Mucosa of descending colon (tissue), 3 donors: ENCODE measurements at regions not wholly inside any gene's neighbourhood (a gene's known extent, or its start where the extent isn't known, plus 50 kb on each side); places are given as distances from the start of the nearest gene placed in this dataset.

Experiments used
- ATAC-seq: fragments of 200-7000 bp; cut with Tn5 transposase; one replicate; pipeline ENCODE4 v1.9.1; 2020; ENCODE audit warnings: mild to moderate bottlenecking, moderate library complexity
- DNase-seq, 3 donors: peaks; one replicate each; pipeline ENCODE4 v3.0.0-alpha.2; 2020
- H3K36me3 ChIP-seq: fragments of 200-600 bp; one replicate; pipeline ENCODE4 v1.8.0; 2021; ENCODE audit warnings: low read depth, mild to moderate bottlenecking
- H3K4me1 ChIP-seq: fragments of 200-600 bp; one replicate; pipeline ENCODE4 v1.8.0; 2021; ENCODE audit warnings: low read depth, mild to moderate bottlenecking
- H3K4me3 ChIP-seq: fragments of 200-600 bp; one replicate; pipeline ENCODE4 v1.8.0; 2021; ENCODE audit warnings: mild to moderate bottlenecking
- H3K9me3 ChIP-seq: fragments of 200-600 bp; one replicate; pipeline ENCODE4 v1.8.0; 2021; ENCODE audit warnings: mild to moderate bottlenecking
- intact Hi-C, 2 donors: fragments of 100-400 bp; cut with DNase I in 1 of 2; cut with micrococcal nuclease in 1 of 2; formaldehyde crosslinking; loops; one replicate each; pipeline versions ENCODE4 v1.11.0 to v1.11.1; 2022; cut with DNase I, micrococcal nuclease
- TF ChIP-seq, protein P1 (sequence below): fragments of 200-600 bp; IDR thresholded peaks from one replicate; pipeline ENCODE4 v1.8.0; 2022; ENCODE audit warnings: antibody characterized with exemption, mild to moderate bottlenecking
- donor health status: DM: no; HTN: no; CAD: no; lungs with moderate emphysema.
- donor health status: DM: no; HTN: no; CAD: no.
- donor health status: DM: no; HTN: yes; CAD: no.

DNA sequence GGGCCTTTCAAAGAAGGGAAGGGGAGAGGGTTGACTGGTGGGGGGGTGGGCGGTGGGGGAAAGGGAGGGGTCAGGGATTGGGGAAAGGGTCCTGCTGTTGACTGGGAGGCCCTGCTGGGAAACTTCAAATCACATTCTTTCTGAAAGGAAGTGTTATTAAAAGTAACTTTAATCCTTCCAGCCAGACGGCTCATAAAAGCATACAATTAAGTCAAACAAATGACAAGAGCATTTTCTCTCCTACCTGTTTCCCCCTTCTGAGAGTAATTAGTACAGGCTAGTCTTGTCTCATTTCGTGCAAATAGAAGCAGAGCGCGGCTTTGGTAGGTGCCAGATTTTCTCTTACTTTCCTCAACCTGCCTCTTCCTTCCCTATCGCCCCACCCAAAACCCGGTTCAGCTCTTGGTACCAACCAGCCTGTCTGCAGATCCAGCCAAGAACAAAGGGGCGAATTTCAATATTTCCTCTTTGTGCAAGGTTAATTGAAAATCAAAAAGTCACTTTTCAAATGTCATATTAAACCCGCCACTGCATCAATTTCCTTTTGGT is 2112.6 kb upstream of the PIK3C3 start:
- ATAC-seq (no peak), DNase-seq (no peak)
- no peaks in the 10 kb centered on the region for H3K9me3 ChIP-seq
- no peaks in the 10 kb centered on the region for H3K36me3 ChIP-seq
- intact Hi-C loops, result no loop called here
- TF ChIP-seq, protein P1, sequence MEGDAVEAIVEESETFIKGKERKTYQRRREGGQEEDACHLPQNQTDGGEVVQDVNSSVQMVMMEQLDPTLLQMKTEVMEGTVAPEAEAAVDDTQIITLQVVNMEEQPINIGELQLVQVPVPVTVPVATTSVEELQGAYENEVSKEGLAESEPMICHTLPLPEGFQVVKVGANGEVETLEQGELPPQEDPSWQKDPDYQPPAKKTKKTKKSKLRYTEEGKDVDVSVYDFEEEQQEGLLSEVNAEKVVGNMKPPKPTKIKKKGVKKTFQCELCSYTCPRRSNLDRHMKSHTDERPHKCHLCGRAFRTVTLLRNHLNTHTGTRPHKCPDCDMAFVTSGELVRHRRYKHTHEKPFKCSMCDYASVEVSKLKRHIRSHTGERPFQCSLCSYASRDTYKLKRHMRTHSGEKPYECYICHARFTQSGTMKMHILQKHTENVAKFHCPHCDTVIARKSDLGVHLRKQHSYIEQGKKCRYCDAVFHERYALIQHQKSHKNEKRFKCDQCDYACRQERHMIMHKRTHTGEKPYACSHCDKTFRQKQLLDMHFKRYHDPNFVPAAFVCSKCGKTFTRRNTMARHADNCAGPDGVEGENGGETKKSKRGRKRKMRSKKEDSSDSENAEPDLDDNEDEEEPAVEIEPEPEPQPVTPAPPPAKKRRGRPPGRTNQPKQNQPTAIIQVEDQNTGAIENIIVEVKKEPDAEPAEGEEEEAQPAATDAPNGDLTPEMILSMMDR, result no peak
- H3K4me3 ChIP-seq, result no peak overlapping the region
- H3K4me1 ChIP-seq, result no peaks in the 10 kb centered on the region

DNA sequence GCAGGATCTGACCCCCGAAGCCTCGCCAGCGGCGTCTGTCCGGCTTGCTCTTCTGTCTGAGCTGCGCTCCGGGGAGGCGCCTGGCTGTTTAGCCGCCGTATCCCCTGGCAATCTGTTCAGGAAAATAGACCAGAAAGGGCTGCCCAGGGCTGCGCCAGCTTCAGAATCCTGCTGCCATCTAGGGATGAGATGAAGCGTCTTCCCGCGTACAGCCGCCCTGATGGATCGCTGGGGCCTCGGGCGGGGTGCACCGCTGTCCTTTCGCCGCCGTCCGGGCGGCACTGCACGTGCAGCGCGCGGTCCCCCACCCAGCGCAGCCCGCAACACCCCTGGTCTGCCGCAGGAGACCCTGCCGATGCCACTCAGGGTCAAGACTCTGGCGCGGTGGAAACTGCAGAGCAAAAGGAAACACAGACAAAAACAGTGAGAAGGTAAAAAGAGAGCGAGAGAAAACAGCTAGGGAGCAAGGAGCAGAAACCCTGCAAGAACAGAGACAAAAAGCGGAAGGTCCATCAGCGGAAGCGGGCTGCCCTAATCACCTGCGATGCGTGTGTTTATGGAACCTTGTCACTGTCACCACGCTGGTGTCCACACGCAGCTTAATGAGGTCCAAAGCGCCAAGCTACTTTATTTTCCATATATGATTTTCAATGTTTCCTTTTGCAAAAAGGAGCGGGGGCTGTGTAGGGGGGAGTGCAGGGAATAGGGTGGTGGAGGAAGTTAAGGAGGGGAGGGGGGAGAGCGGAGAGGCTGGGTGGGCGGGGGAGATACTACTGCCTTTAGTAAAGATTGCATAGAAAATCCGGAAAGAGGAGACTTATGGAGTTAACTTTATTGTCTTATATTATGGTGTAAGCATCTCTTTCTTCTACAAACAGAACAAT is 2113.3 kb upstream of the PIK3C3 start:
- no peak overlapping the region for H3K4me3 ChIP-seq
- H3K4me1 ChIP-seq, result no peaks in the 10 kb centered on the region
- intact Hi-C loops, result no loop called here
- TF ChIP-seq, protein P1, result no peak
- ATAC-seq (peak; percentile 77), DNase-seq (peak; percentile 38 to 53 (median 51))
- no peaks in the 10 kb centered on the region for H3K9me3 ChIP-seq
- H3K36me3 ChIP-seq, result no peaks in the 10 kb centered on the region

DNA sequence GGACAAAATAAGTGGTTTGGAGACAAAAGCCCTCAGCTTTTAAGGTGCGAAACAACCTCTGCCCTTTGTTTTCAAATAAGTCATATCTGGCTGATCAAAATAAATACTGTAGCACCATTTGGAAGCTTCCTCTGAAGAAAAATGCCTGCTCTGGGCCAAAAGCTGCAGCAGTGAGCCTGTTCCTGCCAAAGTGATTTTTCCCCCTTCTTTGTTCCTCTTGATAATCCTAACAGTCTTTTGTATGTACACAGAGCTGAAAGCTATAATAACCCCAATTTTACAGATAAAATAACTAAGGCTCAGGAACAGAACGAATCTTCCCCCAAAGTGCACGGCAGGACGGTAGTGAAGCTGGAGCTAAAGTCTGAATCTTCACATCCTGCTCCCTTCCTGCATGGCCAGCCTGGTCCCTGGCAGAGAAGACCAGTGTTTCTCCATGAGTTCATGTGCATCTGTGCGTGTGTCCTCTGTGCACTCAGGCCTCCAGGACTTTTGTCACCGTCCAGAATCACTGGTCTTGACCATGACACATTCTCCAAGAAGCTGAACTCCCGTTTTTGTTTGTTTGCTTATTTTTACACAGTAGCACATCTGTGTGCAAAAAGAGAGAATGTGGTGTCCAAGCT is 2114.1 kb upstream of the PIK3C3 start:
- DNase-seq (no peak), ATAC-seq (no peak)
- intact Hi-C loops, result no loop called here

DNA sequence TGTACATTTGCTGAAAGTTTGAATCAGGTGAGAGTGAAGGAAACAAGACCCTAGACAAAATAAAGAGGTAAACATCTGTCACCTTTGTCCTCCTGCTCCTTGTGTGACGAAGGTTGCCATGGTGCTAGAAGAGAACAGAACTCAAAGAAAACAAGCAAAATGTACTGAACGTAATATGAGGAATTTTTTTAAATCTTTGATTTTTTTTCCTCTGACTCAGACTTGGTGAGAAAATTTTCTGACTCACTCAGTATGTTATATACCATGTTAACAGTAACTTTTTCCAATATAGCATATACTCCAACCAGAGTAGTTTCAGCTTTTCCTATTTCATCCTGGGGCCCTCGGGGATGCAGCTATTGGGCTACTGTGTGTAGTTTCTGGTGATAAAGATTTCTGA is 2114.6 kb upstream of the PIK3C3 start:
- intact Hi-C loops, result no loop called here
- ATAC-seq (no peak), DNase-seq (no peak)
- Histone ChIP-seq H3K4me1 (no peaks in the 10 kb centered on the region), H3K4me3 (no peak overlapping the region), H3K36me3 (no peaks in the 10 kb centered on the region), H3K9me3 (no peaks in the 10 kb centered on the region)
- TF ChIP-seq, protein P1, result no peak

More for the DNA sequence above, 2114.1 kb upstream of the PIK3C3 start:
- TF ChIP-seq, protein P1, result no peak
- Histone ChIP-seq H3K4me3 (no peak overlapping the region), H3K4me1 (no peaks in the 10 kb centered on the region), H3K36me3 (no peaks in the 10 kb centered on the region), H3K9me3 (no peaks in the 10 kb centered on the region)

GRCh38 chr18:39839782-39840181 is 2115.3 kb upstream of the PIK3C3 start:
- TF ChIP-seq, protein P1, result no peak
- Histone ChIP-seq H3K36me3 (no peaks in the 10 kb centered on the region), H3K9me3 (no peaks in the 10 kb centered on the region), H3K4me3 (no peak overlapping the region), H3K4me1 (no peaks in the 10 kb centered on the region)
- DNase-seq (no peak), ATAC-seq (no peak)
- intact Hi-C loops, result no loop called here
